GM12864 (cell line): ENCODE measurements at regions not wholly inside any gene's neighbourhood (a gene's known extent, or its start where the extent isn't known, plus 50 kb on each side); places are given as distances from the start of the nearest gene placed in this dataset.

Source experiments
- DNase-seq: peaks from one replicate; pipeline ENCODE4 v3.0.0-alpha.2; 2011; ENCODE audit warnings: low read depth
- H3K4me3 ChIP-seq: 2 replicates; pipeline ENCODE4 v1.5.1; 2011; ENCODE audit warnings: mild to moderate bottlenecking, low read depth, low read length, control low read depth
- CTCF ChIP-seq: IDR thresholded peaks from 2 replicates; pipeline ENCODE4 v1.5.1; 2011; ENCODE audit warnings: low read depth, mild to moderate bottlenecking, moderate library complexity, low read length, control low read depth, inconsistent platforms; ENCODE audit errors: missing control alignments

GRCh38 chr2:4753721-4754120 is 938.5 kb upstream of the SOX11 start:
- DNase-seq, result no peak
- no peak for TF ChIP-seq CTCF
- H3K4me3 ChIP-seq, result no peak overlapping the region

- no peak for DNase-seq
- TF ChIP-seq CTCF, result no peak
- no peak overlapping the region for H3K4me3 ChIP-seq
Measured at GRCh38 chr2:4762951-4763376, 929.2 kb upstream of the SOX11 start.

GRCh38 chr2:4765787-4766530 is 926.2 kb upstream of the SOX11 start:
- no peak for DNase-seq

GRCh38 chr2:4775668-4776067 is 916.5 kb upstream of the SOX11 start:
- TF ChIP-seq CTCF, result no peak
- H3K4me3 ChIP-seq, result no peak overlapping the region
- DNase-seq, result no peak

More at GRCh38 chr2:4765787-4766530, 926.2 kb upstream of the SOX11 start:
- TF ChIP-seq CTCF, result no peak
- no peak overlapping the region for H3K4me3 ChIP-seq

GRCh38 chr2:4780679-4781078 is 911.5 kb upstream of the SOX11 start:
- DNase-seq, result no peak
- H3K4me3 ChIP-seq, result no peak overlapping the region
- no peak for TF ChIP-seq CTCF

GRCh38 chr2:4782647-4783046 is 909.5 kb upstream of the SOX11 start:
- TF ChIP-seq CTCF, result no peak
- DNase-seq, result no peak
- H3K4me3 ChIP-seq, result no peak overlapping the region

GRCh38 chr2:4791488-4791887 is 900.7 kb upstream of the SOX11 start:
- DNase-seq, result no peak
- no peak for TF ChIP-seq CTCF
- no peak overlapping the region for H3K4me3 ChIP-seq
